Smooth muscle cell (in vitro differentiated cells): ENCODE measurements at regions not wholly inside any gene's neighbourhood (a gene's known extent, or its start where the extent isn't known, plus 50 kb on each side); places are given as distances from the start of the nearest gene placed in this dataset.

Experiments used
- DNase-seq: peaks from one replicate; lab custom pipeline; 2025; ENCODE audit not compliant: unreplicated experiment; lab: John Stamatoyannopoulos, UW
- H2AFZ ChIP-seq: fragments of 200-600 bp; sonication (generic); 2 replicates; pipeline ENCODE4 v1.6.0; 2016; ENCODE audit warnings: antibody characterized with exemption, low read depth, mild to moderate bottlenecking
- H3F3A ChIP-seq: fragments of 200-600 bp; sonication (generic); 2 replicates; pipeline ENCODE4 v1.6.0; 2017; ENCODE audit warnings: antibody characterized with exemption, low read depth
- H3K27ac ChIP-seq: fragments of 200-600 bp; sonication (generic); 2 replicates; pipeline ENCODE4 v1.5.1; 2016; ENCODE audit warnings: low read depth, mild to moderate bottlenecking
- H3K27me3 ChIP-seq: fragments of 200-600 bp; sonication (generic); 2 replicates; pipeline ENCODE4 v1.6.1; 2016; ENCODE audit warnings: low read depth, mild to moderate bottlenecking
- H3K36me3 ChIP-seq: fragments of 200-600 bp; sonication (generic); 2 replicates; pipeline ENCODE4 v1.5.1; 2016; ENCODE audit warnings: low read depth
- H3K4me1 ChIP-seq: fragments of 200-600 bp; sonication (generic); 2 replicates; pipeline ENCODE4 v1.5.1; 2016; ENCODE audit warnings: low read depth
- H3K4me2 ChIP-seq: fragments of 200-600 bp; sonication (generic); 2 replicates; pipeline ENCODE4 v1.6.0; 2016; ENCODE audit warnings: mild to moderate bottlenecking
- H3K4me3 ChIP-seq: fragments of 200-600 bp; sonication (generic); 2 replicates; pipeline ENCODE4 v1.5.1; 2016; ENCODE audit warnings: mild to moderate bottlenecking
- H3K79me2 ChIP-seq: fragments of 200-600 bp; sonication (generic); 2 replicates; pipeline ENCODE4 v1.6.0; 2016; ENCODE audit warnings: low read depth, mild to moderate bottlenecking
- H3K9ac ChIP-seq: fragments of 200-600 bp; sonication (generic); 2 replicates; pipeline ENCODE4 v1.6.0; 2016; ENCODE audit warnings: low read depth
- H3K9me3 ChIP-seq: fragments of 200-600 bp; sonication (generic); replicated peaks from 2 replicates; pipeline ENCODE4 v1.5.1; 2016; ENCODE audit warnings: low read depth
- H4K20me1 ChIP-seq: fragments of 200-600 bp; sonication (generic); 2 replicates; pipeline ENCODE4 v1.6.0; 2016; ENCODE audit warnings: low read depth
- WGBS: methylation state at CpG from one replicate; pipeline ENCODE4 v1.1.7; 2016; ENCODE audit warnings: low lambda C conversion rate; 5-methylcytosine and 5-hydroxymethylcytosine counted together
- TF ChIP-seq, protein P1 (sequence below): fragments of 200-600 bp; sonication (generic); IDR thresholded peaks from 2 replicates; pipeline ENCODE4 v1.5.1; 2017; ENCODE audit warnings: borderline replicate concordance, mild to moderate bottlenecking, antibody characterized with exemption; ENCODE audit not compliant: insufficient read depth, poor library complexity, severe bottlenecking

DNA sequence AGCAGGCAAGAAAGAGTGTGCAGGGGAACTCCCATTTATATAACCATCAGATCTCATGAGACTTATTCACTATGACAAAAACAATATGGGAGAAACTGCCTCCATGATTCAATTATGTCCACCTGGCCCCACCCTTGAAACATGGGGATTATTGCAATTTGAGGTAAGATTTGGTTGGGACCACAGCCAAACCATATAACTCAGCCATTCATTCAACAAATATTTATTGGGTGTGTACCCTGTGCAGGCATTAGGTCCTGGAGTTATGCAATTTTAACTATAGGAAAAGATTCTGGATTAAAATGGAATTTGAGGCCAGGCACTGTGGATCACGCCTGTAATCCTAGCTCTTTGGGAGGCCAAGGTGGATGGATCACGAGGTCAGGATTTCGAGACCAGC lies 124.2 kb upstream of the GAS1 start:
- Histone ChIP-seq H3K9me3 (no peaks in the 10 kb centered on the region), H3K9ac (no peak overlapping the region), H3F3A (peaks cover 19% of the 10 kb centered on the region), H3K4me2 (no peak overlapping the region), H3K27ac (no peak overlapping the region), H2AFZ (no peak overlapping the region), H3K79me2 (no peaks in the 10 kb centered on the region), H3K4me1 (peaks cover 17% of the 10 kb centered on the region), H4K20me1 (no peaks in the 10 kb centered on the region), H3K4me3 (no peak overlapping the region), H3K36me3 (no peaks in the 10 kb centered on the region), H3K27me3 (no peaks in the 10 kb centered on the region)
- TF ChIP-seq, protein P1, sequence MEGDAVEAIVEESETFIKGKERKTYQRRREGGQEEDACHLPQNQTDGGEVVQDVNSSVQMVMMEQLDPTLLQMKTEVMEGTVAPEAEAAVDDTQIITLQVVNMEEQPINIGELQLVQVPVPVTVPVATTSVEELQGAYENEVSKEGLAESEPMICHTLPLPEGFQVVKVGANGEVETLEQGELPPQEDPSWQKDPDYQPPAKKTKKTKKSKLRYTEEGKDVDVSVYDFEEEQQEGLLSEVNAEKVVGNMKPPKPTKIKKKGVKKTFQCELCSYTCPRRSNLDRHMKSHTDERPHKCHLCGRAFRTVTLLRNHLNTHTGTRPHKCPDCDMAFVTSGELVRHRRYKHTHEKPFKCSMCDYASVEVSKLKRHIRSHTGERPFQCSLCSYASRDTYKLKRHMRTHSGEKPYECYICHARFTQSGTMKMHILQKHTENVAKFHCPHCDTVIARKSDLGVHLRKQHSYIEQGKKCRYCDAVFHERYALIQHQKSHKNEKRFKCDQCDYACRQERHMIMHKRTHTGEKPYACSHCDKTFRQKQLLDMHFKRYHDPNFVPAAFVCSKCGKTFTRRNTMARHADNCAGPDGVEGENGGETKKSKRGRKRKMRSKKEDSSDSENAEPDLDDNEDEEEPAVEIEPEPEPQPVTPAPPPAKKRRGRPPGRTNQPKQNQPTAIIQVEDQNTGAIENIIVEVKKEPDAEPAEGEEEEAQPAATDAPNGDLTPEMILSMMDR = no peak
- WGBS = 79% methylated on average over 3 of the region's 3 CpGs
- DNase-seq = no peak

DNA sequence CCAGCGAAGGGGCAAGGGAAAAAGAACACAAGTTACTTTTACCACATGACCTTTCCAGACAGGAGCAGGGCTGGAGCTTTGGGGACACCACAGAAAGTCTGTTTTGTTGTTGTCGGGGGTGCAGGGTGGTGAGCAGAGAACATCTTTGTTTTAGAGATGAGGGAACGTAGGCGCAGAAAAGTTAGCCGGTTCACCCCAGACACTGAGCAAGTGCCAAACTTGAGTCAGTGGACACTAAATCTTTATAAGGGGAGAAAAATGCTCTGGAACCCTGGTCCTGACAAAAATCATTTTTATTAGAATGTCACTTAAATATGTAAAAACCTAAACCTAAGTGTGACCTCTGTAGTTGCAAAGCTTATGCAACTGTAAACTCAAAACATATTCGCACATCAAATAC lies 126.4 kb upstream of the GAS1 start:
- no peak for DNase-seq
- H4K20me1 ChIP-seq = no peaks in the 10 kb centered on the region
- H3K36me3 ChIP-seq = no peaks in the 10 kb centered on the region
- H3K4me1 ChIP-seq = peaks cover 6% of the 10 kb centered on the region
- WGBS = 81% methylated on average over 6 of the region's 6 CpGs
- no peak overlapping the region for H3K4me3 ChIP-seq
- no peak overlapping the region for H3K4me2 ChIP-seq
- TF ChIP-seq, protein P1 = no peak
- no peak overlapping the region for H3K27ac ChIP-seq
- H3K9me3 ChIP-seq = no peaks in the 10 kb centered on the region
- H2AFZ ChIP-seq = no peak overlapping the region
- no peaks in the 10 kb centered on the region for H3K79me2 ChIP-seq
- H3K9ac ChIP-seq = no peak overlapping the region
- peaks cover 6% of the 10 kb centered on the region for H3F3A ChIP-seq
- no peaks in the 10 kb centered on the region for H3K27me3 ChIP-seq

DNA sequence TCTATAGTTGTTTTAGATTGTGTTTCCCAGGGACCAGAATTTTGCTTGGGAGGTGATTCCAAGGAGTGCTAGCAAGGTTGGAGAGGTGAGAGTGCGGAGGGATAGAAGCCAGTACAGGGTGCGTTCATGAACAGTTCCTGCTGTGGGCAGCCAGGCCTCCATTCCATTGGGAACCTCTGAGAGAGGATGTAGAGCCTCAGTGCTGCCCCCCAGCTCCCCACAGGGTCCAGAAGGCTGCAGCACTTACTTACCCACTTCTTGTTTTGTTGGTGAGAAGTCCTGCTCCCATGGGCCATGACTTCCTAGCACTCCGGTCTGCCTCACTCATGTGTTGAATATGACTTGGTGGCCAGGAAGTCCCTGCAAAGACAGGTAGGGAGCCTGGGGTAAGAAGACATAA lies 128.2 kb upstream of the GAS1 start:
- no peak overlapping the region for H3K9ac ChIP-seq
- DNase-seq = no peak
- WGBS = 92% methylated on average over 3 of the region's 3 CpGs
- H3K4me1 ChIP-seq = no peaks in the 10 kb centered on the region
- H3K4me2 ChIP-seq = no peak overlapping the region
- H4K20me1 ChIP-seq = no peaks in the 10 kb centered on the region
- no peaks in the 10 kb centered on the region for H3K36me3 ChIP-seq
- H3K27ac ChIP-seq = no peak overlapping the region
- no peaks in the 10 kb centered on the region for H3K9me3 ChIP-seq
- H3K27me3 ChIP-seq = no peaks in the 10 kb centered on the region
- TF ChIP-seq, protein P1 = no peak
- no peaks in the 10 kb centered on the region for H3K79me2 ChIP-seq
- no peak overlapping the region for H2AFZ ChIP-seq
- peaks cover 12% of the 10 kb centered on the region for H3F3A ChIP-seq
- H3K4me3 ChIP-seq = no peak overlapping the region

DNA sequence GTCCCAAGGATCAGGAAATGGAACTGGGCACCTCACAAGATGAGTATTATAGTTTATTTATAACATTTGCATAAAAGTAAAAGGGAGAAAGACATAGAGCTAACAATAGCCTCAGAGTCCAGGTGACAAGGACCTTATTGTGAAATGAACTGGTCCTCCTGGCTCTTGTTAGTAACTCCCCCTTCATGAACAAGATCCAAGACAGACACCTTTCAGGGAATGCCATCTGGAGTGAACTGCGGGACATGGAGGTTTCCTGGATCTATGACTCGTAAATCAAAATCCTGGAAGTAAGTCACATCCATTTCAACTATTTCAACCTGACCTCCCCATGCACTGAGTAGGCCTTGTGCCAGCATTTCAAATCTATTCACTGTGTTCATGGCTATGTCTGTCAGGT lies 129.5 kb upstream of the GAS1 start:
- Histone ChIP-seq H2AFZ (no peak overlapping the region), H3K79me2 (no peaks in the 10 kb centered on the region), H3F3A (peaks cover 24% of the 10 kb centered on the region), H3K36me3 (no peaks in the 10 kb centered on the region), H3K27me3 (no peaks in the 10 kb centered on the region), H3K9ac (no peak overlapping the region), H4K20me1 (no peaks in the 10 kb centered on the region), H3K4me2 (no peak overlapping the region), H3K27ac (no peak overlapping the region), H3K4me1 (peaks cover 5% of the 10 kb centered on the region), H3K9me3 (no peaks in the 10 kb centered on the region), H3K4me3 (no peak overlapping the region)
- TF ChIP-seq, protein P1 = no peak
- no peak for DNase-seq
- WGBS = 66% methylated on average over 2 of the region's 2 CpGs
